HEK293 (cell line): ENCODE measurements at regions not wholly inside any gene's neighbourhood (a gene's known extent, or its start where the extent isn't known, plus 50 kb on each side); places are given as distances from the start of the nearest gene placed in this dataset.

Experiments
- MZF1 ChIP-seq: fragments of 450-650 bp; formaldehyde crosslinking; IDR thresholded peaks from 2 replicates; pipeline ENCODE4 v1.5.1; 2017; ENCODE audit warnings: missing biosample characterization, missing genetic modification characterization, borderline replicate concordance
- PRDM1 ChIP-seq: fragments of 450-650 bp; formaldehyde crosslinking; IDR thresholded peaks from 2 replicates; pipeline ENCODE4; 2016; ENCODE audit warnings: missing biosample characterization, missing genetic modification characterization
- RBAK ChIP-seq: fragments of 450-650 bp; formaldehyde crosslinking; IDR thresholded peaks from 2 replicates; pipeline ENCODE4 v1.5.1; 2016; ENCODE audit warnings: missing biosample characterization, missing genetic modification characterization
- SALL2 ChIP-seq: fragments of 450-650 bp; formaldehyde crosslinking; IDR thresholded peaks from 2 replicates; pipeline ENCODE4 v1.5.0; 2017; ENCODE audit warnings: missing biosample characterization, mild to moderate bottlenecking, missing genetic modification characterization, borderline replicate concordance
- SCRT1 ChIP-seq: fragments of 450-650 bp; formaldehyde crosslinking; IDR thresholded peaks from 2 replicates; pipeline ENCODE4 v1.5.1; 2016; ENCODE audit warnings: missing biosample characterization, missing genetic modification characterization, borderline replicate concordance
- SCRT2 ChIP-seq: fragments of 450-650 bp; formaldehyde crosslinking; IDR thresholded peaks from 2 replicates; pipeline ENCODE4 v1.5.1; 2016; ENCODE audit warnings: missing biosample characterization, missing genetic modification characterization
- TRIM28 ChIP-seq: IDR thresholded peaks from 2 replicates; pipeline ENCODE4 v1.6.1; 2011; ENCODE audit warnings: low read length, control low read depth, borderline replicate concordance
- YY2 ChIP-seq: fragments of 450-650 bp; formaldehyde crosslinking; IDR thresholded peaks from 2 replicates; pipeline ENCODE4 v1.5.1; 2016; ENCODE audit warnings: missing biosample characterization, missing genetic modification characterization
- ZBTB48 ChIP-seq: fragments of 450-650 bp; formaldehyde crosslinking; IDR thresholded peaks from 2 replicates; pipeline ENCODE4 v1.5.1; 2016; ENCODE audit warnings: missing biosample characterization, missing genetic modification characterization
- ZFP3 ChIP-seq: fragments of 450-650 bp; formaldehyde crosslinking; IDR thresholded peaks from 2 replicates; pipeline ENCODE4 v1.5.1; 2016; ENCODE audit warnings: low read depth, missing biosample characterization, missing genetic modification characterization
- ZFP37 ChIP-seq: fragments of 450-650 bp; formaldehyde crosslinking; IDR thresholded peaks from 2 replicates; pipeline ENCODE4 v1.5.1; 2016; ENCODE audit warnings: missing biosample characterization, missing genetic modification characterization
- ZNF10 ChIP-seq: fragments of 450-650 bp; formaldehyde crosslinking; IDR thresholded peaks from 2 replicates; pipeline ENCODE4 v1.5.1; 2017; ENCODE audit warnings: missing biosample characterization, missing genetic modification characterization
- ZNF155 ChIP-seq: fragments of 450-650 bp; formaldehyde crosslinking; IDR thresholded peaks from 2 replicates; pipeline ENCODE4 v1.5.1; 2016; ENCODE audit warnings: missing biosample characterization, missing genetic modification characterization
- ZNF202 ChIP-seq: fragments of 450-650 bp; formaldehyde crosslinking; IDR thresholded peaks from 2 replicates; pipeline ENCODE4 v1.5.1; 2016; ENCODE audit warnings: missing biosample characterization, missing genetic modification characterization, borderline replicate concordance
- ZNF214 ChIP-seq: fragments of 450-650 bp; formaldehyde crosslinking; IDR thresholded peaks from 2 replicates; pipeline ENCODE4 v1.5.1; 2017; ENCODE audit warnings: missing biosample characterization, mild to moderate bottlenecking, missing genetic modification characterization, borderline replicate concordance
- ZNF433 ChIP-seq: fragments of 450-650 bp; formaldehyde crosslinking; IDR thresholded peaks from 2 replicates; pipeline ENCODE4 v1.5.1; 2016; ENCODE audit warnings: missing biosample characterization, missing genetic modification characterization, low read depth
- ZNF548 ChIP-seq: fragments of 450-650 bp; formaldehyde crosslinking; IDR thresholded peaks from 2 replicates; pipeline ENCODE4 v1.5.1; 2016; ENCODE audit warnings: missing biosample characterization, missing genetic modification characterization
- ZNF549 ChIP-seq: fragments of 450-650 bp; IDR thresholded peaks from 2 replicates; pipeline ENCODE4 v1.5.1; 2018; ENCODE audit warnings: missing biosample characterization, missing genetic modification characterization, mild to moderate bottlenecking, inconsistent platforms, moderate library complexity
- ZNF571 ChIP-seq: fragments of 450-650 bp; formaldehyde crosslinking; IDR thresholded peaks from 2 replicates; pipeline ENCODE4 v1.5.0; 2017; ENCODE audit warnings: missing biosample characterization, missing genetic modification characterization
- ZNF596 ChIP-seq: fragments of 450-650 bp; IDR thresholded peaks from 2 replicates; pipeline ENCODE4 v1.5.0; 2018; ENCODE audit warnings: missing biosample characterization, mild to moderate bottlenecking, missing genetic modification characterization, moderate library complexity
- ZNF621 ChIP-seq: fragments of 450-650 bp; formaldehyde crosslinking; IDR thresholded peaks from 2 replicates; pipeline ENCODE4 v1.5.1; 2017; ENCODE audit warnings: missing biosample characterization, missing genetic modification characterization
- ZNF626 ChIP-seq: fragments of 450-650 bp; sonication (Bioruptor Pico); formaldehyde crosslinking; IDR thresholded peaks from 2 replicates; pipeline ENCODE4 v1.5.1; 2018; ENCODE audit warnings: missing biosample characterization, missing genetic modification characterization, inconsistent platforms
- ZNF830 ChIP-seq: fragments of 450-650 bp; IDR thresholded peaks from 2 replicates; pipeline ENCODE4 v1.5.0; 2018; ENCODE audit warnings: missing biosample characterization, missing genetic modification characterization, low read depth, mild to moderate bottlenecking, moderate library complexity
- ZNF843 ChIP-seq: fragments of 450-650 bp; formaldehyde crosslinking; IDR thresholded peaks from 2 replicates; pipeline ENCODE4 v1.5.1; 2016; ENCODE audit warnings: missing biosample characterization, missing genetic modification characterization
- TF ChIP-seq, protein P1 (sequence below): fragments of 450-650 bp; formaldehyde crosslinking; IDR thresholded peaks from 2 replicates; pipeline ENCODE4 v1.5.1; 2016; ENCODE audit warnings: missing biosample characterization, missing genetic modification characterization
- TF ChIP-seq, protein P2 (sequence below): fragments of 450-650 bp; formaldehyde crosslinking; IDR thresholded peaks from 2 replicates; pipeline ENCODE4 v1.5.1; 2016; ENCODE audit warnings: missing biosample characterization, missing genetic modification characterization
- TF ChIP-seq, protein P3 (sequence below): fragments of 450-650 bp; formaldehyde crosslinking; IDR thresholded peaks from 2 replicates; pipeline ENCODE4 v1.5.1; 2017; ENCODE audit warnings: missing biosample characterization, missing genetic modification characterization
- TF ChIP-seq, protein P4 (sequence below): fragments of 450-650 bp; formaldehyde crosslinking; IDR thresholded peaks from 2 replicates; pipeline ENCODE4 v1.5.1; 2016; ENCODE audit warnings: missing biosample characterization, missing genetic modification characterization, borderline replicate concordance

DNA sequence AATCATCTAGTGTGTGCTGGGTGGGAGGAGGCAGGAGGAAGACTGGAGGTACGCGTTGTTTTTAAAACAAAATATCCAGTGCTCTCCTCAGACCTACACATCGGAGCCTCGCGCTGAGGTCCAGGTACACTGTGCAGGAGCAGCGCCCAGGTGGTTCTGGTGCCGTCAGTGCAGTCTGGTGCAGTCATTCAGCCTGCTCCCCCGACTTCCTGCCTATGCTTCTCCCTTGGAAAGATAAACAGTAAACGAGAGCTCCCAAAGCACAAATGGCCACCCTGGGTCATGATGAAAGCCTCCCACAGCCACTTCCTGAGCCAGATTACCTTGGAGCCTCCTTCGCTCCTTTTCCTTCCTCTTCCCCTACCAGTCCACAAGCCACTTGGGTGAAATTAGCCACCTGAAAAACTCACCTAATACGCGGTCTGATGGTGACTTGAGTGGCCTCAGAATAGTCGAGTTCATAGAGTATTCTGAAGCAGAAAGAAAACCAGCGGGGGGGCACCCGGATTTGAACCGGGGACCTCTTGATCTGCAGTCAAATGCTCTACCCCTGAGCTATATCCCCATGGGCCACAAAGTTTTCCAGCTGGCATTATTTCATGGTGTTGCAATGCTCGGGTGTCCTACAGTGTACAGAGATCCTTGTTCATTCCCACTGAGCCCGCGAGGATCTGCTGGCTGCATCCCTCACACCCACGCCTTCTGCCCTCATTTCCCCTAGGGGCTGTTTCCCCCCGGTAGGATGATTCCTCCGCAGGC, 82.5 kb downstream of the ZNF467 start (continued):
- TF ChIP-seq, protein P1, sequence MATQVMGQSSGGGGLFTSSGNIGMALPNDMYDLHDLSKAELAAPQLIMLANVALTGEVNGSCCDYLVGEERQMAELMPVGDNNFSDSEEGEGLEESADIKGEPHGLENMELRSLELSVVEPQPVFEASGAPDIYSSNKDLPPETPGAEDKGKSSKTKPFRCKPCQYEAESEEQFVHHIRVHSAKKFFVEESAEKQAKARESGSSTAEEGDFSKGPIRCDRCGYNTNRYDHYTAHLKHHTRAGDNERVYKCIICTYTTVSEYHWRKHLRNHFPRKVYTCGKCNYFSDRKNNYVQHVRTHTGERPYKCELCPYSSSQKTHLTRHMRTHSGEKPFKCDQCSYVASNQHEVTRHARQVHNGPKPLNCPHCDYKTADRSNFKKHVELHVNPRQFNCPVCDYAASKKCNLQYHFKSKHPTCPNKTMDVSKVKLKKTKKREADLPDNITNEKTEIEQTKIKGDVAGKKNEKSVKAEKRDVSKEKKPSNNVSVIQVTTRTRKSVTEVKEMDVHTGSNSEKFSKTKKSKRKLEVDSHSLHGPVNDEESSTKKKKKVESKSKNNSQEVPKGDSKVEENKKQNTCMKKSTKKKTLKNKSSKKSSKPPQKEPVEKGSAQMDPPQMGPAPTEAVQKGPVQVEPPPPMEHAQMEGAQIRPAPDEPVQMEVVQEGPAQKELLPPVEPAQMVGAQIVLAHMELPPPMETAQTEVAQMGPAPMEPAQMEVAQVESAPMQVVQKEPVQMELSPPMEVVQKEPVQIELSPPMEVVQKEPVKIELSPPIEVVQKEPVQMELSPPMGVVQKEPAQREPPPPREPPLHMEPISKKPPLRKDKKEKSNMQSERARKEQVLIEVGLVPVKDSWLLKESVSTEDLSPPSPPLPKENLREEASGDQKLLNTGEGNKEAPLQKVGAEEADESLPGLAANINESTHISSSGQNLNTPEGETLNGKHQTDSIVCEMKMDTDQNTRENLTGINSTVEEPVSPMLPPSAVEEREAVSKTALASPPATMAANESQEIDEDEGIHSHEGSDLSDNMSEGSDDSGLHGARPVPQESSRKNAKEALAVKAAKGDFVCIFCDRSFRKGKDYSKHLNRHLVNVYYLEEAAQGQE (tag by site-specific recombination): 0 out of 2 replicates have a peak, but pooled peaks have one; percentile 12
- TF ChIP-seq ZNF626 (tag by site-specific recombination): no peak
- no peak for TF ChIP-seq SCRT1 (tag by site-specific recombination)
- peak; percentile 57; the same call in 1 of the 2 replicates for TF ChIP-seq ZFP37 (tag by site-specific recombination)
- no peak for TF ChIP-seq ZNF155 (tag by site-specific recombination)
- no peak for TF ChIP-seq SALL2
- peak; percentile 72 for TF ChIP-seq ZBTB48 (tag by site-specific recombination)
- TF ChIP-seq ZNF214 (tag by site-specific recombination): no peak
- no peak for TF ChIP-seq ZFP3 (tag by site-specific recombination)
- no peak for TF ChIP-seq ZNF621 (tag by site-specific recombination)
- TF ChIP-seq ZNF549 (tag by site-specific recombination): no peak
- no peak for TF ChIP-seq ZNF830 (tag by site-specific recombination)
- no peak for TF ChIP-seq ZNF596 (tag by site-specific recombination)
- no peak for TF ChIP-seq ZNF433
- 0 out of 2 replicates have a peak, but pooled peaks have one; percentile 22 for TF ChIP-seq SCRT2 (tag by site-specific recombination)
- TF ChIP-seq PRDM1 (tag by site-specific recombination): peak; percentile 96
- TF ChIP-seq MZF1 (tag by site-specific recombination): peak; percentile 86
- TF ChIP-seq, protein P2, sequence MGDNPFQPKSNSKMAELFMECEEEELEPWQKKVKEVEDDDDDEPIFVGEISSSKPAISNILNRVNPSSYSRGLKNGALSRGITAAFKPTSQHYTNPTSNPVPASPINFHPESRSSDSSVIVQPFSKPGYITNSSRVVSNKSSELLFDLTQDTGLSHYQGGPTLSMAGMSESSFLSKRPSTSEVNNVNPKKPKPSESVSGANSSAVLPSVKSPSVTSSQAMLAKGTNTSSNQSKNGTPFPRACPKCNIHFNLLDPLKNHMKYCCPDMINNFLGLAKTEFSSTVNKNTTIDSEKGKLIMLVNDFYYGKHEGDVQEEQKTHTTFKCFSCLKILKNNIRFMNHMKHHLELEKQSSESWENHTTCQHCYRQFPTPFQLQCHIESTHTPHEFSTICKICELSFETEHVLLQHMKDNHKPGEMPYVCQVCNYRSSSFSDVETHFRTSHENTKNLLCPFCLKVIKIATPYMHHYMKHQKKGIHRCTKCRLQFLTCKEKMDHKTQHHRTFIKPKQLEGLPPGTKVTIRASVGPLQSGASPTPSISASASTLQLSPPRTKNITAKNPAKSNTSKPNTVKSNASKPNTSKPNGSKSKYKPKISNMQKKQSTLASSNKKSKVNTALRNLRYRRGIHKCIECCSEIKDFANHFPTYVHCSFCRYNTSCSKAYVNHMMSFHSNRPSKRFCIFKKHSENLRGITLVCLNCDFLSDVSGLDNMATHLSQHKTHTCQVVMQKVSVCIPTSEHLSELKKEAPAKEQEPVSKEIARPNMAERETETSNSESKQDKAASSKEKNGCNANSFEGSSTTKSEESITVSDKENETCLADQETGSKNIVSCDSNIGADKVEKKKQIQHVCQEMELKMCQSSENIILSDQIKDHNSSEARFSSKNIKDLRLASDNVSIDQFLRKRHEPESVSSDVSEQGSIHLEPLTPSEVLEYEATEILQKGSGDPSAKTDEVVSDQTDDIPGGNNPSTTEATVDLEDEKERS (tag by site-specific recombination): peak; percentile 31; the same call in 1 of the 2 replicates
- no peak for TF ChIP-seq ZNF571 (tag by site-specific recombination)
- TF ChIP-seq, protein P3, sequence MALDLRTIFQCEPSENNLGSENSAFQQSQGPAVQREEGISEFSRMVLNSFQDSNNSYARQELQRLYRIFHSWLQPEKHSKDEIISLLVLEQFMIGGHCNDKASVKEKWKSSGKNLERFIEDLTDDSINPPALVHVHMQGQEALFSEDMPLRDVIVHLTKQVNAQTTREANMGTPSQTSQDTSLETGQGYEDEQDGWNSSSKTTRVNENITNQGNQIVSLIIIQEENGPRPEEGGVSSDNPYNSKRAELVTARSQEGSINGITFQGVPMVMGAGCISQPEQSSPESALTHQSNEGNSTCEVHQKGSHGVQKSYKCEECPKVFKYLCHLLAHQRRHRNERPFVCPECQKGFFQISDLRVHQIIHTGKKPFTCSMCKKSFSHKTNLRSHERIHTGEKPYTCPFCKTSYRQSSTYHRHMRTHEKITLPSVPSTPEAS: peak; percentile 39
- no peak for TF ChIP-seq RBAK (tag by site-specific recombination)
- no peak; the same call in 1 of the 2 replicates for TF ChIP-seq YY2
- peak; percentile 99 for TF ChIP-seq TRIM28
- TF ChIP-seq ZNF10: no peak
- no peak for TF ChIP-seq ZNF548 (tag by site-specific recombination)
- TF ChIP-seq ZNF843 (tag by site-specific recombination): peak; percentile 57; the same call in 1 of the 2 replicates
- TF ChIP-seq, protein P4, sequence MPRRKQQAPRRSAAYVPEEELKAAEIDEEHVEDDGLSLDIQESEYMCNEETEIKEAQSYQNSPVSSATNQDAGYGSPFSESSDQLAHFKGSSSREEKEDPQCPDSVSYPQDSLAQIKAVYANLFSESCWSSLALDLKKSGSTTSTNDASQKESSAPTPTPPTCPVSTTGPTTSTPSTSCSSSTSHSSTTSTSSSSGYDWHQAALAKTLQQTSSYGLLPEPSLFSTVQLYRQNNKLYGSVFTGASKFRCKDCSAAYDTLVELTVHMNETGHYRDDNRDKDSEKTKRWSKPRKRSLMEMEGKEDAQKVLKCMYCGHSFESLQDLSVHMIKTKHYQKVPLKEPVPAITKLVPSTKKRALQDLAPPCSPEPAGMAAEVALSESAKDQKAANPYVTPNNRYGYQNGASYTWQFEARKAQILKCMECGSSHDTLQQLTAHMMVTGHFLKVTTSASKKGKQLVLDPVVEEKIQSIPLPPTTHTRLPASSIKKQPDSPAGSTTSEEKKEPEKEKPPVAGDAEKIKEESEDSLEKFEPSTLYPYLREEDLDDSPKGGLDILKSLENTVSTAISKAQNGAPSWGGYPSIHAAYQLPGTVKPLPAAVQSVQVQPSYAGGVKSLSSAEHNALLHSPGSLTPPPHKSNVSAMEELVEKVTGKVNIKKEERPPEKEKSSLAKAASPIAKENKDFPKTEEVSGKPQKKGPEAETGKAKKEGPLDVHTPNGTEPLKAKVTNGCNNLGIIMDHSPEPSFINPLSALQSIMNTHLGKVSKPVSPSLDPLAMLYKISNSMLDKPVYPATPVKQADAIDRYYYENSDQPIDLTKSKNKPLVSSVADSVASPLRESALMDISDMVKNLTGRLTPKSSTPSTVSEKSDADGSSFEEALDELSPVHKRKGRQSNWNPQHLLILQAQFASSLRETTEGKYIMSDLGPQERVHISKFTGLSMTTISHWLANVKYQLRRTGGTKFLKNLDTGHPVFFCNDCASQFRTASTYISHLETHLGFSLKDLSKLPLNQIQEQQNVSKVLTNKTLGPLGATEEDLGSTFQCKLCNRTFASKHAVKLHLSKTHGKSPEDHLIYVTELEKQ (tag by site-specific recombination): peak; percentile 39; the same call in 1 of the 2 replicates
- TF ChIP-seq ZNF202 (tag by site-specific recombination): no peak
